Suppressor macrophage (primary cell): ENCODE measurements at regions not wholly inside any gene's neighbourhood (a gene's known extent, or its start where the extent isn't known, plus 50 kb on each side); places are given as distances from the start of the nearest gene placed in this dataset.
"Not testable (repeated sequence)": the region's sequence is repeated elsewhere in the genome, so short reads cannot be mapped to it uniquely, and the experiment has no call there.

Experiments
- DNase-seq, 4 experiments: peaks; one replicate each; pipeline ENCODE4 v3.0.0-alpha.2; 2020 to 2022

DNA sequence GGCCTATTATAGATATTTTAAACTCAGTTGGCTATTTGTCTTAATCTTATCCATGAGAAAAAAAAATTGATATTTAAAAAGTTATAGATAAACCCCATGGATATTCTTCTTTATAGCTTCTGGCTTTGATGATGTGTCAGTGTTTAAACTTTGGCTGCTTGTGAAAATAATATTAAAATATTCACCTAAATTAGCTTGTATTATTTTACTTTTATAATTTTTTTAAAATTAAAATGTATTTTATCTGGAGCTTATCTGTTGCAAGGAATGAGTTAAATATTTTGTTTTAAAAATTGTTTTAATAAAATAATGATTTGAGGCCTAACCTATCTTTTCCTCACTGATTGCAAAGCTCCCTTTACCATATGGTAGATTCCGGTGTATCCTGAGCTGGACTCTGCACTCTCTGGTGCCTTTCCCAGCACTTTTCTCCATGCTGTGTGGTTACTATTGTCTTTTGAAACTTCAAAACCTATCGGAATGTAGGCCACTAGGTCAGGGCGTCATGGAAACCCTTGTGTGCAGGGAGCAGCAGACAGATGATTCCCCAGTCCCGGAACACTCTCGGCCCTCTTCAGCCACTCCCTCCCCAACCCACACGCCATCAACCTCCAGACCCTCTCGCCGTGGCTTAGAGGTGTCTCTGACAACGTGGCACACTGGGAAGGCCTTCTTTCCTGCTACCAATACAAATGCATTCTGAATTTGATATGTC lies 252.3 kb upstream of the ATP10A start:
- DNase-seq, result no peak

DNA sequence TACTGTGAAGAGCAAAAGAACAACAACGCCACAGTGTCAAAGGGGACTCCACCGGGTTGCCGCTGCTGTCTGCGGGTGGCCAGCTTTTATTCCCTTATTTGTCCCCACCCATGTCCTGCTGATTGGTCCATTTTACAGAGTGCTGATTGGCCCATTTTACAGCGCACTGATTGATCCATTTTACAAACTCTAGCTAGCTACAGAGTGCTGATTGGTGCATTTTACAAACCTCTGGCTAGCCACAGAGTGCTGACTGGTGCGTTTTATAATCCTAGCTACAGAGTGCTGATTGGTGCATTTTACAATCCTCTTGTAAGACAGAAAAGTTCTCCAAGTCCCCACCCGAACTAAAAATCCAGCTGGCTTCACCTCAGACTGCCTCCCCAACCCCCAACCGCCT lies 251.0 kb upstream of the ATP10A start:
- not testable (repeated sequence) for DNase-seq

DNA sequence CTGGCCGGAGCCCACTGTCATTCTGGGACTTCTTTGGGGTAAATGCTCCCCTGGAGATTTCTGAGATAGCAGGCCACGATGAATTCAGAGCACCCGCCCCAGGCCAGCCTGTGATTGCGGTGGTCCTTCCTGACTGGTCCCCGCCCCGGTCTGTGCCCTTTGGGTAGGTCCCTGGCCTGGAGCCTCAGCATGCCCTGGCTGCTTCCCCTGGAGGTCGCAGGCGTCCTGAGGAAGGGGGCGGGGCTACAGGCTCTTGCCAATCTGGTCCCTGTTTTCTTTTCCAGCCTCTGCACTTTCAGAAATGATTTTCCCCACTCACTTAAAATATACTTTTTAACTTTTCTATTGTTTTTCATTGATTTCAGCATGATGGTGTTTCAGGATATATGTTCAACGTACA lies 250.2 kb upstream of the ATP10A start:
- no peak for DNase-seq

DNA sequence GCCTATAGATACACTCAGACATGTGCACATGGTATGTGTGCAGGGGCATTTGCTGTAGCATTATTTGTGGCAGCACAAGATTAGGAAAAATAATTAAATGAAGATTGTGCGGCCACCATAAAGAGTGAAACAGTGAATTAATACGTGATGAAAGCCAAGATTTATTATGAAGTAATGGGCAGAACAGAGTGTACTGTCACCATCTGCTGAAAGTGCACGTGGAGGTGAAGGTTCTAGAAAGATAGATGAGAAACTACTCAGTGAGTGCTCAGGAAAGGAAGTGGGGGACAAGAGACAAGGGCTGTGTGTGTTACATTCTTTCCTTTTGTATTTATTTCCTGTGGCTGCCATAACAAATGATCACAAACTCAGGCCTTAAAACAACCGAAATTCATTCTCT lies 246.1 kb upstream of the ATP10A start:
- DNase-seq, result no peak

DNA sequence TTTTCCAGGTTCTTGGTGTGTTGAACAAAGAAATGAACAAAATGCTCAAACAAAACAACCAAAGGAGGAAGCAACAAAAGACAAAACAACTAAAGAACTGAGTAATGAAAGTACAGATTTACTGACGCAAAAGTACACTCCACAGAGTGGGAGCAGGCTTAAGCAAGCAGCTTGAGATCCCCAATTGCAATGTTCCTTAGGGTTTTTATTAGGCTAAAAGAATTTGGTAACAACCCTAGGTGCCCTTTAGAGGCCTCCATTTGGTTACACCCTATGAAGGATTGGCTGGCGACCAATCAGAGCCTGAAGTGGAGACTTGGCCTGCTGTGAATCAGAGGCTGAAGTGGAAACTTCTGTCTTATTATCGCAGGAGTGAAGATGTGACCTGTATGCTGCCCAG lies 243.4 kb upstream of the ATP10A start:
- DNase-seq, result no peak

DNA sequence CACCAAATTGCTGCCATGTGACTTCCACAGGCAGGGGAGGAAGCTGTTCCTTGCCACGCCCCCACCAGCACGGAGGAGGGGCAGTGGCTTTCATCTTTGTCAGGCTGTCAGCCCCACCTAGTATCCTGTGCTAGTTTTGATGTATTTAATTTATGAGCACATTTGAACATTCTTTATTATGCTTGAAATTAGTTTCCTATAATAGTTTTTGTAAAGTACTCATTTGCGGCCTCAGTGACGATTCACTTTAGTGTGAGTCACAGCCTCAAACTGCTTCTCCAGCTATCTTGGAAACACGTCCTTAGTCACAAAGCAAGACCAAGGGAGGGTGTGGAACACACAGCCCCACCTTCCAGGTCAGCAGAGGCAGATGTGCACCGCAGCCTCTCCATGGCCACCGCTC lies 239.9 kb upstream of the ATP10A start:
- DNase-seq, result no peak

DNA sequence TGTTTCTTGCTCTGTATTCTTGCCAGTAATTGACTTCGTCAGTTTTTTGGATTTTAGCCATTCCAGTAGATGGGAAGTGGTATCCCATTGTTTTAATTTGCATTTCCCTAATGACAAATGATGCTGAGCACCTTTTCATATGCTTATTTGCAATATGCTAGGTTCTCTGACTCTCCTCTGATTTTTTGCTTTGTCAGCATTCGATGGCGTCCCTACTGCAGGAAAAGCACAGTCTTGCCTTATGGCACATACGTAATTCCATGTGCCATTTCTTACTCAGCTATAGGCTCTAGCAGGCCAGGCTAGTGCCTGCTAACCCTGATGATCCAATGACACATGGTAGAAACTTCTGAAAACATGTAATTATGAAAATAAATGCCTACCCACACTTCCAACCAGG lies 239.2 kb upstream of the ATP10A start:
- DNase-seq, result no peak

DNA sequence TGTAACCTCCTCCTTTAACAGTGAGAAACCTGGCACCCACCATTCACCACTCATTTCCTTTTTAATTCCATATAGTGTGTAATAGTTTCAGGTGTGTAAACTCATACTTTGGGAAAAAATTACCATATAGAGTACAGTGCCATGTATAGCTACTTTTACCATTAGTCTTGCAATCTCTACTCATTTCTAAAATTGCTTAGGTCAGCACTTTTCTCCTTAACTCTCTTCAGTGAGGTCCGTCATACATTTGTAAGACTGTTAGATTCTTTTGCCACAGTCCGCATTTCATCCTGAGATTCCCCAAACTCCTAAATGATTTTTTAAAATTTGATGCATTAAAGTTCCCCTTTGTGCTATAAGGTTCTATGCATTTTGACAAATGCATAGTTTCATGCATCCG lies 238.3 kb upstream of the ATP10A start:
- DNase-seq, result no peak

DNA sequence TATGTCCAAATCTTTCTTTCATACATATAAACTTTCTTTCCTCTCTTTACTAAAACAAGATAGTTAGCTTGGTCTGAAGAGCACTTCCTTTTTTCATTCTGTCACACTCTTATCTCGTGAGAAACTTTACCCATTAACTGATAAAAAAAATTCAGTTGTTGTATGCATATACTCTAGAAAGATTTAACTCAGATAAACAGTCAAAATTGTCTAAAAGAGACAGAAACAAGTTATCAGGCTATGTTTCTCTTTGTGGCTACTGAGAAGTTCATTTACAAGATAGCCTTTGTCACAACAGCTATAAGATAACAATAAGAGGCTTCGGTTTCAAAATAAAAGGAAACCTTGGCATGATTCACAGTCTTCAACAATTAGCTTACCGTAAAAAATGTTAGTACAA lies 235.7 kb upstream of the ATP10A start:
- DNase-seq, result no peak

DNA sequence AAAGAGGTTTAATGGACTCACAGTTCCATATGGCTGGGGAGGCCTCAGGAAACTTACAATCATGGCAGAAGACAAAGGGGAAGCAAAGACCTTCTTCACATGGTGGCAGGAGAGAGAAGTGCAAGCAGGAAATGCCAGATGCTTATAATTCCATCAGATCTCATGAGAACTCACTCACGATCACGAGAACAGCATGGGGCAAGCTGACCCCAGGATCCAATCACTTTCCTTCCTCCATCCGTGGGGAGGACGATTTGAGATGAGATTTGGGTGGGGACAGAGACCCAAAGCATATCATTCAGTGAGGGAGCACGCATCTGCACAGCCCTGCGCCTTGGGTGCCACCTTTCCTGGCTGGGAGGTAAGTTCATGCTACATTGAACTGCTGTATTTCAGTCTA lies 234.1 kb upstream of the ATP10A start:
- DNase-seq, result no peak

DNA sequence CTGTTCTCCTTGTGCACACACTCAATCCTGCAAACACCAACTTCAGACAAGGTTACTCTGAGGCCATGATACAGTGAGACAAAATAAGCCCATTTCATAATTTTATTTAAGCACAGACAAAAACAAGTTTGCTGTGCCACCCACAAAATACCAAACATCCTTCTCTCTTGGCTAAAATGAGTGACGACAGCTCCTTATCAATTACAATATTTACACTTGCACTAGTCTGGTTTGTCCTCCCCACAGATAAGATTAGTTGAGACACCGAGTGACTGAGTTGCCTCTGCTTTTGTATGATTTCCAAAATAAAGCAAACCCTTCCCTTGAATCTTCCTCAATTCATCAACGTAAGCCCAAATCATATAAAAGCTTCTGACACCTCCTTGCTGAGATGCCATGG lies 233.5 kb upstream of the ATP10A start:
- DNase-seq, result no peak

DNA sequence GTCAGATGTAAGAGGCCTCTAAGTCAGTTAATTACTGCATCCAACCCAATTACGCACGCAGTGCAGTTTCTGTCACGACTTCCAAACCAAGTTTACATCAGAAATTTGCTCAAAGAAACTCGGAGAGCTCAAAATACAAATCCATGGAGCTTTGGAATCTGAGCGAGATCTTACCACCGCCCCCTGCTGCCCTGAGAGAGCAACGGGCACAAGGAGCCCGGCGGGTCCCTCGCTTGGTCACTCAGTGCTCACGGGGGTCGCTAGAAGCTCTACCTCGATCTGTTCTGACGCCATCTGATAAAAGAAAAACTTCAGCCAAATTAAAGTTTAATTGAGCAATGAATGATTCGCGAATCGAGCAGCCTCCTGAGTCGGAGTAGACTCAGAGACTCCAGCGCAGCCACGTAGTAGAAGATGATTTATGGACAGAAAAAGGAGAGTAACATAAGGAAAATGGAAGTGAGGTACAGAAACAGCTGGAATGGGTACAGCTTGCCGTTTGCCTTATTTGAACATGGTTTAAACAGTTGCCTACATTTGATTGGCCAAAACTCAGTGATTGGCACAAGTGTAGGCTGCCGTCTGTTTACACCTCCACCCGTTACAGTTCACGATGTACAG lies 232.7 kb upstream of the ATP10A start:
- peak in 2 of 4 experiments; percentile 6 to 16 for DNase-seq

DNA sequence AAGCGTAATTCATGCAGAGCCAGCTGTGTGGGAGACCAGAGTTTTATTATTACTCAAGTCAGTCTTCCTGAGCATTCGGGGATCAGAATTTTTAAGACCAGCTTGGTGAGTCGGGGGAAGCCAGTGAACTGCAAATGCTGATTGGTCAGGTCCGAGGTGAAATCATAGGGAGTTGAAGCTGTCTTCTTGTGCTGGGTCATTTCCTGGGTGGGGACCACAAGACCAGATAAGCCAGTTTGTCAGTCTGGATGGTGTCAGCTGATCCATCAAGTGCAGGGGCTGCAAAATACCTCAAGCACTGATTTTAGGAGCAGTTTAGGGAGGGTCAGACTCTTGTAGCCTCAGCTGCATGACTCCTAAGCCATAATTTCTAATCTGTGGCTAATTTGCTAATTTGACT lies 228.1 kb upstream of the ATP10A start:
- DNase-seq, result no peak

DNA sequence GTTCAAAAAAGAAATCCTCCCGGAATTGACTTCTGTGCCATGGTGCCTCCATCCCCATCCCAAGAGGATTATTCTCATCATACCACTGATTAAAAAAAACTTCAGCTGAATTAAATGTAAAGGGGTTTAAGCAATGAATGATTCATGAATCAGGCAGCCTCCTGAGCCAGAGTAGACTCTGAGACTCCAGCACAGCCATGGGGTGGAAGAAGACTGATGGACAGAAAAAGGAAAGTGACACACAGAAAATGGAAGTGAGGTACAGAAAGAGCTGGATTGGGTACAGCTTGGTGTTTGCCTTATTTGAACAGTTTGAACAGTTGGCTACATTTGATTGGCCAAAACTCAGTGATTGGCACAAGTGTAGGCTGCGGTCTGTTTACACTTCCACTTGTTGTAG lies 224.8 kb upstream of the ATP10A start:
- no peak for DNase-seq

DNA sequence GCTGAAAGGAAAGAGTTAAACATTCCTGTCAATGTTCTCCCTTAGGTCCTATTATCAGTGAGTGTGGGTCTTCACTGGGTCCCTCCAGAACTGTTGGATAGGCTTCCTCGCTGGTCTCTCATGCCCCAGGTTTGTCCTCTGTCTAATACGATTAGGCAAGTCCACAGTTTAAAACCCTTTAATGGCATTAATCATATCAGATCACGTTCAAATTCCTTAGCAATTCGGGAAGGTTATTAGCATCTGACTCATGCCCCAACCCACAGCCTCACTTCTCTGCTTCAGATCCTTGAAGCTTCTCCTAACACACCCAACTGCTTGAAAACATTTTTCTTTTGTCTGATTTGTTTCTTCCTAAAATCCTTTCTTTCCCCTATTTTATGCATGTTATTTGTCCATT lies 224.3 kb upstream of the ATP10A start:
- no peak for DNase-seq

DNA sequence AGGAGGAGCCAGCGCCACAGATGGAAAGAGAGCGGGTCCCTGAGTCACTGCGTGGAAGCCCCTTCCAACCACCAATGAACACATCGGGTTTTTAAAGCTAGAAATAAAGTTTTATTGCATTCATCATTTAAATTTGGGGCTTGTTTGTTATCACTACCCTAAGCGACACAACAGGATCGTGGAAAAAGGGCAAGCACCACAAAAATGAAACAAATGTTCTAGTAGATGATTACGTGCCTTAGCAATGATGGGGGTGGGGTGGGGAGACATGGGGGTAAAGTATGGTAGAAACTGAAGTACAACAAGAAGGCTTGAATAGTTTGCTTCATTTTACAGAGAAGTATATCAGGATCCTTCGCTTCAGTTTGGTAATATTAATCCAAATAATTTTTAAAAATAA lies 221.6 kb upstream of the ATP10A start:
- no peak for DNase-seq

DNA sequence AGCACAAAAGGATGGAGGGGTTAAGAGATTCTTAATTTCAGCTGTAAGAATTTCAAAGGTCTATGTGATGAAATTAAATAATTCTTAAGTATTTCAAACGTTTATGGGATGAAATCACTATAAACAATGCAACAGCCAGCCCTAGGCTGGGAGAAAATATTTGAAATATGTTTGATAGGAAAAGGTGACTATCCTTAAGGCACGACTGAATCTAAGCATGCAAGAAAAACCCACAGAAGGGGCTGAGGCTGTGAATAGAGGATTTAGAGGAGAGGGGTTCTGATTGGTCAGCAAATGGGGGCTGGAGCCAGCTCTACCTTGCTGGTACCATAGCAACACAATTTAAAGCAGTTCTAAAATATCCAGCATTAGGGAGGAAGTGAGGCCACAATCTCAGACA lies 220.8 kb upstream of the ATP10A start:
- no peak for DNase-seq

DNA sequence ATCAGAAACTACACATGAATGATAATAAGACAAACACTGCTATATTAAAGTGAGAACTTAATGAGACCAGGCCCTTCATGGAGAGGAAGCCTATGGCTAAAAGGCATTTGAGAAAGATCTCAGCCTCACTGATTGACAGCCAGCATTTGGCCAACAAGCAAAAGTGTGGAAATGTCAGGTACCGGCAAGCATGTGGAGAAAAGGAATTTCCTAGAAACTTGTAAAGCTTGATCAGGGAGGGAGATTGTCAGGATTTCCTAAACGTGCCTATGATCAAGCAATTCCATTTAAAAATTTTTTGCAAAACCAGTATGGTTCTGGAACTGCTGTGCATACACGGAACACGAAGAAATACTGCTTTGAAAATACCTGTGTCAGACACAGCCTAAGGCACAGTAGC lies 220.3 kb upstream of the ATP10A start:
- DNase-seq, result no peak

DNA sequence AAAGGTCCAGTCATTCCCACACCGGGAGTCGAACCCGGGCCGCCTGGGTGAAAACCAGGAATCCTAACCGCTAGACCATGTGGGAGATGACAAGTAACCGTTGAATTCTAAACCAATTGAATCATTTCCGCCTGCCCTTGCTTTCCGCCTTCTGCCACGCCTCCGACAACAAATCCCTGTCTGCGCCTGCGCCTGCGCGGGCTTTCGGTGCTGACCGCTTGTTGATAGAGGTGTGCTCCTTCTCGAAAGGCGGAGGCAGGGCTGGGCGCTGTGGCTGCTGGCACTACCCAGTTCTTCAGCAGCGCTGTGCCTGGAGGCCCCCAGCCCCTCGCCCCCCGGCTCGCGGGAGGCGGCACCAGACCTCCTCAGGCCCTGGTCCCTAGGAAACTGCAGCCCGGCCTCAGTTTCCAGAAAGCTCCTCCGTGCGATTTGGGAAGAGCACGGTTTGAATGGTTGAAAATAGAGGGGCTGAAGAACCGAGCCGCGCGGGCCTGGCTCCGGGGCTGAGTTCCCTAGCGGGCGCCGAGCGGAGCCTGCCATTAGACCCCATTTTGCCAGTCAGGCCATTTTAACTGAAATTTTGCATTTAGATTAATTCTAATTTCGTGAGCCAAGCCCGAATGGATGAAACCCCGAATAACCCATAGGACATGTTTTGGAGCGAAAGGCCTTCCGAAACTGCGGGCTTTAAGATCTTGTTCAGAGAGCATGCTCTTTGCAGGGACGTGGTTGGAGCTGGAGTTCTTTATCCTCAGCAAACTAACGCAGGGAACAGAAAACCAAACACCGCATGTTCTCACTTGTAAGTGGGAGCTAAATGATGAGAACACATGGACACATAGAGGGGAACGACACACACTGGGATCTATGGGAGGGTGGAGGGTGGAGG lies 219.3 kb upstream of the ATP10A start:
- peak; percentile 97 to 98 (median 97) for DNase-seq

DNA sequence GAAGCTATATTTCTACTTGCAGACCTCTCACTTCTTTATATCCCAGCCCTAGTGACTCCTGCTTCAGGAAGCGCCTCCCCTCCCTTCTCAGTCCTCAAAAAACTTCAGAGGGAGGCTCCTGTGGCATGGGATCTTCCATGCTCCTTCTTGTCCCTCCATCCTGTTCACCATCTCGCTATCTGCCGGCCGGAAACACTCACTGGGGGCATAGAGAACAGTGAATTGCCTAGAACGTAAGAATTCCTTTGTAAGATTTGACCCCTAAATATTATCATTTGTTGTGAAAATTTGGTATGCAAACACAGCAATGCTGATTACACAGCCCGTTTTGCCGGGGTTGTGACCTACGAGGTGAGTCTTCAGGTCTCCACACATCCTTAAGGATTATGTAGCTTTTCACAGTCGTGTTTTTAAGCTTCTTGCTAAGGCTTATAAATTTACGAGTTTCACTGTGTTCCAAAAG lies 218.7 kb upstream of the ATP10A start:
- DNase-seq, result no peak

DNA sequence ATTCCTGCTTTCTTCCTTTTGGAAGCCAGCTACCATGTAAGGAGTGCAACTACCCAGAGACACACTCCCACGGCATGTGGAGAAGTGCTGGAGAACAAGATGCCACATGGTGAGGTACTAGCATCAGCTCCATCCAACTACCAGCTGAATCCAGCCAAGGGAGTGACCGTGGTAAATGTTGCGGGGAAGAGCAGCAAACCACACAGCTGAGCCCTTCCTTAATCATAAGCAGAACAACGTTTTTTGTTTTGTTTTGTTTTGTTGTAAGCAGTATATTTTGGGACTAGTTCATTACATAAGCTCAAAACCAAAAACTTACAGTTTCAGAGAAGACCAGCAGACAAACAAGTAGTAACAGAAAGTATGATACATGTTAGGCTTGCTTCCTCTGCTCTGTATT lies 212.6 kb upstream of the ATP10A start:
- no peak for DNase-seq

DNA sequence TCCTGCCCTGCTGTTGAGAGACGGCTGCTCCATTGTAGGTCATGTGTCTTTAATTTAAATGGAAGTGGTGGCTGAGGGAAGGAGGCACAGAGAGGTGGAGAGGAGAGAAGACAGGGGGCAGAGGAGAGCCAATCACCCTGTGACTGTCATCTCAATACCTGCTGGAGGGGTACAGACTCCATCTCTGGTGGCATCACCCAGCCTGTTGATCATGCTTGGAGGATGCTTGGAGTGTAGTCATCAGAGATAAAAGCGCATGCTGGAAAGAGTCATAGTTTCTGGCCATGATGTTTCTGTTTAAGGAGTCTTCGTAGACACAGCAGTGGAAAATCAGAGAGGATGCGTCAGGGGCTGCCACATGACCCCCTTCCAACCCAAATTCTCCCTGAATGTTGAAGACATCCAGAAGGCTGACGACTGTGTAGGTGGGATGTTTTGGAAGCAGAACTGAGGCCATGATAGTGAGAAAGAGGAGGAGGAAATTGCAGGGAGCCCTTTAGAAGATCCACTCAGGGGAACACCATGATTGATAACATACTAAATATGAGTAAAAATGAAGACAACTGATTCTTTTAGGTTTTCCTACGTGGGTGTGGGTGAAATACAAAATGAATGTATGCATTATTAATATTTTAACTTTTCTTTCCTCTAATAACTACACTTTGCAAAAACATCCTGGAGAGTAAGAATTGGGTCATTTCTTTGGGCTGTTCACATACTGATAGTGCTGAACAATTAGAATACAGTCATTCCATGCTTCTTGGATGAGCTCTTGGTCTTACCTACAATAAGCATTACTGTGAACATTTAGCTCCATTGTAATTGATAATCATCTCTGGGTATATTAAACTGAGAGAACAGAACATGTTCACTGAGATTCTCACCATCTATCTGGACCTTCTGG lies 210.6 kb upstream of the ATP10A start:
- no peak for DNase-seq

DNA sequence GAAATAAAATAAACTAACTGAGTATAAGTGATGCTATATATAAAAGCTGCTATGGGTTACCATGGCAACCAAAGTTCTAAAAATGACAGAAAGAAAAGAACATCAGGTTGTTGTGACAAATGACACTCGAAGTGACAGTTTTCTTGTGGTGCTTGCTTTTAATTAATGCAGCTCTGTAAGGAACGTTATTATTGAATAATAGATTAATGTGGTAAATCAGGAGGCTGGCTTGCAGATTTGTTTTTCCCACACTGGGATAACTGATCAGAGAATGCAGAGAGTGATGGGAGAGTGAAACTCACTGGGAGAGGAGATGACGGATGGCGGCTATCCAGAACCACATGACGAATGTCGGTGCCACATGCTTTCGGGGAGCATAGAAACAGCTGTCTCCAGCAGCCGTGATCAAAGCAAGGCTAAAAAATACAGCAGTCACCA lies 207.0 kb upstream of the ATP10A start:
- DNase-seq, result no peak
